GM12878 (cell line): ENCODE measurements at regions not wholly inside any gene's neighbourhood (a gene's known extent, or its start where the extent isn't known, plus 50 kb on each side); places are given as distances from the start of the nearest gene placed in this dataset.

Experiments
- BCL11A ChIP-seq: IDR thresholded peaks from 2 replicates; pipeline ENCODE4 v1.6.1; 2011; ENCODE audit warnings: low read depth, low read length
- BRCA1 ChIP-seq: IDR thresholded peaks from 2 replicates; pipeline ENCODE4 v1.6.1; 2011; ENCODE audit warnings: low read depth, low read length, improper control_type of control experiment
- CBX5 ChIP-seq: sonication (generic); IDR thresholded peaks from 2 replicates; pipeline ENCODE4 v1.6.1; 2016; ENCODE audit warnings: low read depth, moderate library complexity, mild to moderate bottlenecking, inconsistent platforms
- CHD1 ChIP-seq: IDR thresholded peaks from 2 replicates; pipeline ENCODE4 v1.6.1; 2012; ENCODE audit warnings: low read depth, low read length, improper control_type of control experiment
- CREM ChIP-seq: IDR thresholded peaks from 2 replicates; pipeline ENCODE4 v1.6.1; 2014; ENCODE audit warnings: antibody characterized with exemption, low read depth
- ESRRA ChIP-seq: IDR thresholded peaks from 2 replicates; pipeline ENCODE4 v1.6.1; 2012; ENCODE audit warnings: mild to moderate bottlenecking, low read length, improper control_type of control experiment
- IKZF1 ChIP-seq: fragments of 450-650 bp; conservative IDR thresholded peaks from 2 replicates; pipeline ENCODE4 v1.6.1; 2017; ENCODE audit warnings: antibody characterized with exemption, mild to moderate bottlenecking
- JUNB ChIP-seq: IDR thresholded peaks from 2 replicates; pipeline ENCODE4 v1.6.1; 2016; ENCODE audit warnings: antibody characterized with exemption, mild to moderate bottlenecking
- JUND ChIP-seq: IDR thresholded peaks from 2 replicates; pipeline ENCODE4 v1.6.1; 2012; ENCODE audit warnings: low read depth, mild to moderate bottlenecking, low read length, improper control_type of control experiment, moderate library complexity
- MEF2A ChIP-seq: IDR thresholded peaks from 2 replicates; pipeline ENCODE4 v1.6.1; 2011; ENCODE audit warnings: low read depth, mild to moderate bottlenecking, low read length, moderate library complexity; ENCODE audit not compliant: insufficient read depth
- MTA3 ChIP-seq: IDR thresholded peaks from 2 replicates; pipeline ENCODE4 v1.6.1; 2012; ENCODE audit warnings: low read length, inconsistent platforms, borderline replicate concordance
- SP1 ChIP-seq: IDR thresholded peaks from one replicate; pipeline ENCODE4 v1.6.1; 2011; ENCODE audit warnings: low read depth, low read length
- WRNIP1 ChIP-seq: IDR thresholded peaks from 2 replicates; pipeline ENCODE4 v1.6.1; 2011; ENCODE audit warnings: low read depth, low read length, improper control_type of control experiment, borderline replicate concordance
- ZBED1 ChIP-seq: IDR thresholded peaks from 2 replicates; pipeline ENCODE4 v1.6.1; 2016; ENCODE audit warnings: borderline replicate concordance
- ZNF24 ChIP-seq: fragments of 450-650 bp; IDR thresholded peaks from 2 replicates; pipeline ENCODE4 v1.6.1; 2017; ENCODE audit warnings: antibody characterized with exemption, mild to moderate bottlenecking
- TF ChIP-seq, protein P1 (sequence below): fragments of 450-650 bp; IDR thresholded peaks from 2 replicates; pipeline ENCODE4 v1.6.1; 2017; ENCODE audit warnings: low read depth, mild to moderate bottlenecking, moderate library complexity
- TF ChIP-seq, protein P2 (sequence below): fragments of 450-650 bp; IDR thresholded peaks from 2 replicates; pipeline ENCODE4 v1.6.1; 2017; ENCODE audit warnings: antibody characterized with exemption, mild to moderate bottlenecking, moderate library complexity
- TF ChIP-seq, protein P3 (sequence below): fragments of 450-650 bp; IDR thresholded peaks from 2 replicates; pipeline ENCODE4 v1.6.1; 2017; ENCODE audit warnings: mild to moderate bottlenecking
- TF ChIP-seq, protein P4 (sequence below): fragments of 450-650 bp; IDR thresholded peaks from 2 replicates; pipeline ENCODE4 v1.6.1; 2016; ENCODE audit warnings: mild to moderate bottlenecking
- TF ChIP-seq, protein P5 (sequence below): IDR thresholded peaks from 2 replicates; pipeline ENCODE4 v1.6.1; 2011; ENCODE audit warnings: borderline replicate concordance, low read depth, mild to moderate bottlenecking, moderate library complexity, low read length; ENCODE audit not compliant: insufficient read depth, poor library complexity, severe bottlenecking
- TF ChIP-seq, protein P6 (sequence below): IDR thresholded peaks from 2 replicates; pipeline ENCODE4 v1.6.1; 2012; ENCODE audit warnings: low read depth, low read length, improper control_type of control experiment

DNA sequence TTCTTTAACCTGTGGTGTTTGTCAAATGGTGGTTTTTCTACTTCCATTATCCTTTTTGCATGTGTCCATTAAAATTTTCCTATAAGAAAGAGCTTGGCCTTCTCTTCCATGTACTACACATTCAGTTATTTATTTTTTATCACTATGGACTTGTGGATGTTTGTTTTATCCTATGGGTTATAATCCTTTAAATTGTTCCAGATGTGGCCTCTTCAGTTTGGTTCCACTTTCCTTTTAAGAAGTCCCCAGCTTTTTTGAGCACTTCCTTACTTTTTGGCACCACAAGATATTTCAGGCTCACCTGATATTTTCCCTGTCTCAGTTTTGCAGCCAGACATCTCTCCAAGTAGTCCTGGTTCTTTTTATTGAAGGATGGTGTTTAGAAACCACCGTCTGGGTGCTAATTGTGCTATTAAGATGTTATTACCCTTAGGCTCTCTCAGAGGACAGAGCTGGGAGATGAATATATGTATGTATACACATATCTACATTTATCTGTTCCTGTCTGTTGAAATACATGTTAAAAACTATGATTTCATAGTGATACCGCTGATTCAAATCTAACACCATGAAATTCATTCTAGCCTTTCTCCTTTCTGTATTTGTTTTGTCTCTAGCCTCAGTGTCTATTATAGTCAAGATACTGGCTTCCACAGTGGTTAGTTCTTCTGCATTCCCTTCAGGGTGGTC, 408.5 kb upstream of the RGS6 start (continued):
- TF ChIP-seq, protein P1, sequence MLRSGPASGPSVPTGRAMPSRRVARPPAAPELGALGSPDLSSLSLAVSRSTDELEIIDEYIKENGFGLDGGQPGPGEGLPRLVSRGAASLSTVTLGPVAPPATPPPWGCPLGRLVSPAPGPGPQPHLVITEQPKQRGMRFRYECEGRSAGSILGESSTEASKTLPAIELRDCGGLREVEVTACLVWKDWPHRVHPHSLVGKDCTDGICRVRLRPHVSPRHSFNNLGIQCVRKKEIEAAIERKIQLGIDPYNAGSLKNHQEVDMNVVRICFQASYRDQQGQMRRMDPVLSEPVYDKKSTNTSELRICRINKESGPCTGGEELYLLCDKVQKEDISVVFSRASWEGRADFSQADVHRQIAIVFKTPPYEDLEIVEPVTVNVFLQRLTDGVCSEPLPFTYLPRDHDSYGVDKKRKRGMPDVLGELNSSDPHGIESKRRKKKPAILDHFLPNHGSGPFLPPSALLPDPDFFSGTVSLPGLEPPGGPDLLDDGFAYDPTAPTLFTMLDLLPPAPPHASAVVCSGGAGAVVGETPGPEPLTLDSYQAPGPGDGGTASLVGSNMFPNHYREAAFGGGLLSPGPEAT = peak; percentile 71; the same call in 1 of the 2 replicates
- TF ChIP-seq JUNB = peak; percentile 100
- TF ChIP-seq MTA3 = peak; percentile 95
- peak; percentile 52; the same call in 1 of the 2 replicates for TF ChIP-seq JUND
- TF ChIP-seq, protein P2, sequence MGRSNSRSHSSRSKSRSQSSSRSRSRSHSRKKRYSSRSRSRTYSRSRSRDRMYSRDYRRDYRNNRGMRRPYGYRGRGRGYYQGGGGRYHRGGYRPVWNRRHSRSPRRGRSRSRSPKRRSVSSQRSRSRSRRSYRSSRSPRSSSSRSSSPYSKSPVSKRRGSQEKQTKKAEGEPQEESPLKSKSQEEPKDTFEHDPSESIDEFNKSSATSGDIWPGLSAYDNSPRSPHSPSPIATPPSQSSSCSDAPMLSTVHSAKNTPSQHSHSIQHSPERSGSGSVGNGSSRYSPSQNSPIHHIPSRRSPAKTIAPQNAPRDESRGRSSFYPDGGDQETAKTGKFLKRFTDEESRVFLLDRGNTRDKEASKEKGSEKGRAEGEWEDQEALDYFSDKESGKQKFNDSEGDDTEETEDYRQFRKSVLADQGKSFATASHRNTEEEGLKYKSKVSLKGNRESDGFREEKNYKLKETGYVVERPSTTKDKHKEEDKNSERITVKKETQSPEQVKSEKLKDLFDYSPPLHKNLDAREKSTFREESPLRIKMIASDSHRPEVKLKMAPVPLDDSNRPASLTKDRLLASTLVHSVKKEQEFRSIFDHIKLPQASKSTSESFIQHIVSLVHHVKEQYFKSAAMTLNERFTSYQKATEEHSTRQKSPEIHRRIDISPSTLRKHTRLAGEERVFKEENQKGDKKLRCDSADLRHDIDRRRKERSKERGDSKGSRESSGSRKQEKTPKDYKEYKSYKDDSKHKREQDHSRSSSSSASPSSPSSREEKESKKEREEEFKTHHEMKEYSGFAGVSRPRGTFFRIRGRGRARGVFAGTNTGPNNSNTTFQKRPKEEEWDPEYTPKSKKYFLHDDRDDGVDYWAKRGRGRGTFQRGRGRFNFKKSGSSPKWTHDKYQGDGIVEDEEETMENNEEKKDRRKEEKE = no peak
- TF ChIP-seq ZBED1 = peak; percentile 93
- peak; percentile 87 for TF ChIP-seq ZNF24
- TF ChIP-seq SP1 = no peak
- TF ChIP-seq BRCA1 = no peak
- TF ChIP-seq, protein P3, sequence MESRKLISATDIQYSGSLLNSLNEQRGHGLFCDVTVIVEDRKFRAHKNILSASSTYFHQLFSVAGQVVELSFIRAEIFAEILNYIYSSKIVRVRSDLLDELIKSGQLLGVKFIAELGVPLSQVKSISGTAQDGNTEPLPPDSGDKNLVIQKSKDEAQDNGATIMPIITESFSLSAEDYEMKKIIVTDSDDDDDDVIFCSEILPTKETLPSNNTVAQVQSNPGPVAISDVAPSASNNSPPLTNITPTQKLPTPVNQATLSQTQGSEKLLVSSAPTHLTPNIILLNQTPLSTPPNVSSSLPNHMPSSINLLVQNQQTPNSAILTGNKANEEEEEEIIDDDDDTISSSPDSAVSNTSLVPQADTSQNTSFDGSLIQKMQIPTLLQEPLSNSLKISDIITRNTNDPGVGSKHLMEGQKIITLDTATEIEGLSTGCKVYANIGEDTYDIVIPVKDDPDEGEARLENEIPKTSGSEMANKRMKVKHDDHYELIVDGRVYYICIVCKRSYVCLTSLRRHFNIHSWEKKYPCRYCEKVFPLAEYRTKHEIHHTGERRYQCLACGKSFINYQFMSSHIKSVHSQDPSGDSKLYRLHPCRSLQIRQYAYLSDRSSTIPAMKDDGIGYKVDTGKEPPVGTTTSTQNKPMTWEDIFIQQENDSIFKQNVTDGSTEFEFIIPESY = no peak
- peak; percentile 90; the same call in 1 of the 2 replicates for TF ChIP-seq MEF2A
- 0 out of 2 replicates have a peak, but pooled peaks have one; percentile 21 for TF ChIP-seq CBX5
- TF ChIP-seq, protein P4, sequence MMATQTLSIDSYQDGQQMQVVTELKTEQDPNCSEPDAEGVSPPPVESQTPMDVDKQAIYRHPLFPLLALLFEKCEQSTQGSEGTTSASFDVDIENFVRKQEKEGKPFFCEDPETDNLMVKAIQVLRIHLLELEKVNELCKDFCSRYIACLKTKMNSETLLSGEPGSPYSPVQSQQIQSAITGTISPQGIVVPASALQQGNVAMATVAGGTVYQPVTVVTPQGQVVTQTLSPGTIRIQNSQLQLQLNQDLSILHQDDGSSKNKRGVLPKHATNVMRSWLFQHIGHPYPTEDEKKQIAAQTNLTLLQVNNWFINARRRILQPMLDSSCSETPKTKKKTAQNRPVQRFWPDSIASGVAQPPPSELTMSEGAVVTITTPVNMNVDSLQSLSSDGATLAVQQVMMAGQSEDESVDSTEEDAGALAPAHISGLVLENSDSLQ = peak; percentile 60
- TF ChIP-seq, protein P5, sequence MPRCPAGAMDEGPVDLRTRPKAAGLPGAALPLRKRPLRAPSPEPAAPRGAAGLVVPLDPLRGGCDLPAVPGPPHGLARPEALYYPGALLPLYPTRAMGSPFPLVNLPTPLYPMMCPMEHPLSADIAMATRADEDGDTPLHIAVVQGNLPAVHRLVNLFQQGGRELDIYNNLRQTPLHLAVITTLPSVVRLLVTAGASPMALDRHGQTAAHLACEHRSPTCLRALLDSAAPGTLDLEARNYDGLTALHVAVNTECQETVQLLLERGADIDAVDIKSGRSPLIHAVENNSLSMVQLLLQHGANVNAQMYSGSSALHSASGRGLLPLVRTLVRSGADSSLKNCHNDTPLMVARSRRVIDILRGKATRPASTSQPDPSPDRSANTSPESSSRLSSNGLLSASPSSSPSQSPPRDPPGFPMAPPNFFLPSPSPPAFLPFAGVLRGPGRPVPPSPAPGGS = peak; percentile 82
- TF ChIP-seq IKZF1 = peak; percentile 50; the same call in 1 of the 2 replicates
- TF ChIP-seq CREM = peak; percentile 91
- no peak for TF ChIP-seq CHD1
- TF ChIP-seq, protein P6, sequence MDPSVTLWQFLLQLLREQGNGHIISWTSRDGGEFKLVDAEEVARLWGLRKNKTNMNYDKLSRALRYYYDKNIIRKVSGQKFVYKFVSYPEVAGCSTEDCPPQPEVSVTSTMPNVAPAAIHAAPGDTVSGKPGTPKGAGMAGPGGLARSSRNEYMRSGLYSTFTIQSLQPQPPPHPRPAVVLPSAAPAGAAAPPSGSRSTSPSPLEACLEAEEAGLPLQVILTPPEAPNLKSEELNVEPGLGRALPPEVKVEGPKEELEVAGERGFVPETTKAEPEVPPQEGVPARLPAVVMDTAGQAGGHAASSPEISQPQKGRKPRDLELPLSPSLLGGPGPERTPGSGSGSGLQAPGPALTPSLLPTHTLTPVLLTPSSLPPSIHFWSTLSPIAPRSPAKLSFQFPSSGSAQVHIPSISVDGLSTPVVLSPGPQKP = no peak
- no peak for TF ChIP-seq ESRRA
- peak; percentile 62; the same call in 1 of the 2 replicates for TF ChIP-seq BCL11A
- TF ChIP-seq WRNIP1 = no peak
